ENCODE measurements at regions not wholly inside any gene's neighbourhood (a gene's known extent, or its start where the extent isn't known, plus 50 kb on each side); places are given as distances from the start of the nearest gene placed in this dataset.
A peak's percentile ranks its signal among the peaks of the same experiment; 100 is the strongest.
"Not testable (repeated sequence)": the region's sequence is repeated elsewhere in the genome, so short reads cannot be mapped to it uniquely, and the experiment has no call there.

GRCh38 chr2:47964277-47964676, 58.0 kb upstream of the FBXO11 start:
- no peak for DNase-seq

GRCh38 chr2:47964722-47965434, 58.6 kb upstream of the FBXO11 start:
- DNase-seq: no peak

GRCh38 chr2:47976728-47977127, 70.4 kb upstream of the FBXO11 start:
- DNase-seq: not testable (repeated sequence)

GRCh38 chr2:47984041-47984440, 77.7 kb upstream of the FBXO11 start:
- no peak for DNase-seq

- no peak for DNase-seq
Measured at GRCh38 chr2:47990503-47990902, 84.2 kb upstream of the FBXO11 start.

- DNase-seq: no peak
Measured at GRCh38 chr2:47992671-47993070, 86.4 kb upstream of the FBXO11 start.

GRCh38 chr2:47996808-47997207, 90.5 kb upstream of the FBXO11 start:
- DNase-seq: no peak

GRCh38 chr2:47999512-47999911, 93.2 kb upstream of the FBXO11 start:
- no peak for DNase-seq

- no peak for DNase-seq
Measured at GRCh38 chr2:48001498-48001897, 95.2 kb upstream of the FBXO11 start.

- DNase-seq: no peak
Measured at GRCh38 chr2:48006094-48006493, 99.8 kb upstream of the FBXO11 start.

- no peak for DNase-seq
Measured at GRCh38 chr2:48007699-48008268, 101.5 kb upstream of the FBXO11 start.

- no peak for DNase-seq
Measured at GRCh38 chr2:48009256-48009655, 103.0 kb upstream of the FBXO11 start.

GRCh38 chr2:48015421-48015820, 109.1 kb upstream of the FBXO11 start:
- DNase-seq: peak; percentile 19

GRCh38 chr2:48016225-48017019, 110.1 kb upstream of the FBXO11 start:
- no peak for DNase-seq

GRCh38 chr2:48017136-48017535, 110.8 kb upstream of the FBXO11 start:
- DNase-seq: no peak

GRCh38 chr2:48018480-48018879, 112.2 kb upstream of the FBXO11 start:
- DNase-seq: no peak

GRCh38 chr2:48026865-48027264, 120.6 kb upstream of the FBXO11 start:
- DNase-seq: peak; percentile 49

GRCh38 chr2:48032765-48033164, 126.5 kb upstream of the FBXO11 start:
- no peak for DNase-seq

- DNase-seq: no peak
Measured at GRCh38 chr2:48034295-48034694, 128.0 kb upstream of the FBXO11 start.

- no peak for DNase-seq
Measured at GRCh38 chr2:48036312-48036711, 130.0 kb upstream of the FBXO11 start.

GRCh38 chr2:48039209-48039990, 133.1 kb upstream of the FBXO11 start:
- no peak for DNase-seq

GRCh38 chr2:48043131-48043700, 136.9 kb upstream of the FBXO11 start:
- no peak for DNase-seq
